ENCODE measurements at regions not wholly inside any gene's neighbourhood (a gene's known extent, or its start where the extent isn't known, plus 50 kb on each side); places are given as distances from the start of the nearest gene placed in this dataset.

GRCh38 chrX:40247382-40247781, 149.6 kb upstream of the BCOR start:
- H3K27me3 ChIP-seq (replicated peaks; ENCODE audit: insufficient read depth): no peaks in the 10 kb centered on the region
- peaks cover 0 to 11% of the 10 kb centered on the region in 2 donors for H3K4me1 ChIP-seq (ENCODE audit: control insufficient read depth in 1 of 2, low read depth in 2 of 2)
- no peak overlapping the region for H3K27ac ChIP-seq
- H3K9me3 ChIP-seq: no peaks in the 10 kb centered on the region
- H3K36me3 ChIP-seq: no peaks in the 10 kb centered on the region
- no peak for TF ChIP-seq CTCF (IDR thresholded peaks at IDR 0.05)
- no peak for DNase-seq (ENCODE audit: low spot score)
- ATAC-seq (ENCODE audit: insufficient number of reproducible peaks, low FRiP score, low read depth): no peak
- no peak overlapping the region for H3K4me3 ChIP-seq

- Histone ChIP-seq H3K4me3 (peak overlapping the region; percentile 42), H3K9me3 (no peaks in the 10 kb centered on the region), H3K27me3 (replicated peaks; ENCODE audit: insufficient read depth) (no peaks in the 10 kb centered on the region), H3K4me1 (ENCODE audit: control insufficient read depth in 1 of 2, low read depth in 2 of 2) (peaks cover 0 to 11% of the 10 kb centered on the region in 2 donors), H3K36me3 (no peaks in the 10 kb centered on the region), H3K27ac (no peak overlapping the region)
- TF ChIP-seq CTCF (IDR thresholded peaks at IDR 0.05): no peak
- ATAC-seq (ENCODE audit: insufficient number of reproducible peaks, low FRiP score, low read depth): no peak
- no peak for DNase-seq (ENCODE audit: low spot score)
Observed at GRCh38 chrX:40245488-40246071, 147.8 kb upstream of the BCOR start.

- Histone ChIP-seq H3K9me3 (no peaks in the 10 kb centered on the region), H3K4me1 (ENCODE audit: control insufficient read depth in 1 of 2, low read depth in 2 of 2) (peaks cover 0 to 11% of the 10 kb centered on the region in 2 donors), H3K36me3 (no peaks in the 10 kb centered on the region), H3K27ac (no peak overlapping the region), H3K4me3 (peak overlapping the region; percentile 42), H3K27me3 (replicated peaks; ENCODE audit: insufficient read depth) (no peaks in the 10 kb centered on the region)
- DNase-seq (ENCODE audit: low spot score): no peak
- no peak for ATAC-seq (ENCODE audit: insufficient number of reproducible peaks, low FRiP score, low read depth)
- TF ChIP-seq CTCF (IDR thresholded peaks at IDR 0.05): no peak
Observed at GRCh38 chrX:40244980-40245379, 147.2 kb upstream of the BCOR start.

GRCh38 chrX:40243755-40244515, 146.2 kb upstream of the BCOR start:
- Histone ChIP-seq H3K4me3 (no peak overlapping the region), H3K36me3 (no peaks in the 10 kb centered on the region), H3K27me3 (replicated peaks; ENCODE audit: insufficient read depth) (no peaks in the 10 kb centered on the region), H3K9me3 (no peaks in the 10 kb centered on the region), H3K4me1 (ENCODE audit: control insufficient read depth in 1 of 2, low read depth in 2 of 2) (peaks cover 0 to 11% of the 10 kb centered on the region in 2 donors), H3K27ac (no peak overlapping the region)
- ATAC-seq (ENCODE audit: insufficient number of reproducible peaks, low FRiP score, low read depth) (no peak), DNase-seq (ENCODE audit: low spot score) (no peak)
- TF ChIP-seq CTCF (IDR thresholded peaks at IDR 0.05): no peak

GRCh38 chrX:40240844-40241243, 143.1 kb upstream of the BCOR start:
- TF ChIP-seq CTCF (IDR thresholded peaks at IDR 0.05): no peak
- H3K4me1 ChIP-seq (ENCODE audit: control insufficient read depth in 1 of 2, low read depth in 2 of 2): peaks cover 0 to 11% of the 10 kb centered on the region in 2 donors
- no peaks in the 10 kb centered on the region for H3K27me3 ChIP-seq (replicated peaks; ENCODE audit: insufficient read depth)
- H3K9me3 ChIP-seq: no peaks in the 10 kb centered on the region
- no peaks in the 10 kb centered on the region for H3K36me3 ChIP-seq
- H3K27ac ChIP-seq: no peak overlapping the region
- ATAC-seq (ENCODE audit: insufficient number of reproducible peaks, low FRiP score, low read depth) (no peak), DNase-seq (ENCODE audit: low spot score) (no peak)
- no peak overlapping the region for H3K4me3 ChIP-seq

Data from thoracic aorta (tissue), 2 donors.